GM23338 (cell line): ENCODE measurements at regions not wholly inside any gene's neighbourhood (a gene's known extent, or its start where the extent isn't known, plus 50 kb on each side); places are given as distances from the start of the nearest gene placed in this dataset.
"Not testable (repeated sequence)": the region's sequence is repeated elsewhere in the genome, so short reads cannot be mapped to it uniquely, and the experiment has no call there.

Source experiments
- ATAC-seq: fragments of 200-7000 bp; cut with Tn5 transposase; 3 replicates; pipeline ENCODE4 v1.9.1; 2020
- DNase-seq: peaks from one replicate; pipeline ENCODE4 v3.0.0-alpha.2; 2015; ENCODE audit warnings: low spot score
- H2AFZ ChIP-seq: fragments of 200-600 bp; sonication (generic); 2 replicates; pipeline ENCODE4 v1.8.0; 2016; ENCODE audit warnings: antibody characterized with exemption, mild to moderate bottlenecking, moderate library complexity
- H3F3A ChIP-seq: fragments of 200-600 bp; sonication (generic); replicated peaks from 2 replicates; pipeline ENCODE4 v1.8.0; 2017; ENCODE audit warnings: antibody characterized with exemption, mixed run types, low read depth
- H3K27ac ChIP-seq: fragments of 200-600 bp; sonication (generic); 2 replicates; pipeline ENCODE4 v1.6.1; 2016; ENCODE audit warnings: low read depth
- H3K27me3 ChIP-seq: fragments of 200-600 bp; sonication (generic); 2 replicates; pipeline ENCODE4 v1.8.0; 2016; ENCODE audit warnings: mild to moderate bottlenecking, mixed run types, moderate library complexity; ENCODE audit not compliant: insufficient read depth
- H3K36me3 ChIP-seq: fragments of 200-600 bp; sonication (generic); 2 replicates; pipeline ENCODE4 v1.8.0; 2016; ENCODE audit warnings: mild to moderate bottlenecking; ENCODE audit not compliant: insufficient read depth
- H3K4me1 ChIP-seq: fragments of 200-600 bp; sonication (generic); 2 replicates; pipeline ENCODE4 v1.8.0; 2016; ENCODE audit warnings: mild to moderate bottlenecking, moderate library complexity; ENCODE audit not compliant: insufficient read depth
- H3K4me2 ChIP-seq: fragments of 200-600 bp; sonication (generic); 2 replicates; pipeline ENCODE4 v1.7.1; 2017; ENCODE audit warnings: mixed run types
- H3K4me3 ChIP-seq: fragments of 200-600 bp; sonication (generic); 2 replicates; pipeline ENCODE4 v1.6.1; 2016; ENCODE audit warnings: mixed run types
- H3K79me2 ChIP-seq: fragments of 200-600 bp; sonication (generic); replicated peaks from 2 replicates; pipeline ENCODE4 v1.8.0; 2017; ENCODE audit warnings: mild to moderate bottlenecking; ENCODE audit not compliant: insufficient read depth
- H3K9me2 ChIP-seq: fragments of 200-600 bp; sonication (generic); 2 replicates; pipeline ENCODE4 v1.8.0; 2017; ENCODE audit not compliant: insufficient read depth
- H4K20me1 ChIP-seq: fragments of 200-600 bp; sonication (generic); replicated peaks from 2 replicates; pipeline ENCODE4 v1.8.0; 2017; ENCODE audit warnings: mild to moderate bottlenecking; ENCODE audit not compliant: insufficient read depth
- H3K27ac Mint-ChIP-seq: 2 replicates; pipeline ENCODE4 v1.8.0; 2020; ENCODE audit warnings: inconsistent platforms, mild to moderate bottlenecking, moderate library complexity, mixed read lengths
- H3K27me3 Mint-ChIP-seq: 3 replicates; pipeline ENCODE4 v1.8.0; 2022; ENCODE audit warnings: low read depth, mild to moderate bottlenecking, moderate library complexity, mixed read lengths, inconsistent platforms; ENCODE audit not compliant: insufficient read depth, poor library complexity
- H3K36me3 Mint-ChIP-seq: 3 replicates; pipeline ENCODE4 v1.8.0; 2021; ENCODE audit warnings: low read depth, mild to moderate bottlenecking, inconsistent platforms, moderate library complexity, mixed read lengths
- H3K4me1 Mint-ChIP-seq: 3 replicates; pipeline ENCODE4 v1.8.0; 2020; ENCODE audit warnings: mild to moderate bottlenecking, inconsistent platforms, mixed read lengths
- H3K4me3 Mint-ChIP-seq: 3 replicates; pipeline ENCODE4 v1.8.0; 2021; ENCODE audit warnings: moderate library complexity, mild to moderate bottlenecking, inconsistent platforms, mixed read lengths
- H3K9me3 Mint-ChIP-seq: 3 replicates; pipeline ENCODE4 v1.8.0; 2020; ENCODE audit warnings: moderate library complexity, mild to moderate bottlenecking, inconsistent platforms, mixed read lengths
- CREB1 ChIP-seq: fragments of 250-450 bp; sonication (Bioruptor Pico); IDR thresholded peaks from 2 replicates; pipeline ENCODE4 v1.5.0; 2020; ENCODE audit warnings: low read depth, mild to moderate bottlenecking, moderate library complexity
- EZH2phosphoT487 ChIP-seq: fragments of 200-600 bp; sonication (generic); IDR thresholded peaks from one replicate; pipeline ENCODE4 v1.8.1; 2018; ENCODE audit warnings: antibody characterized with exemption; ENCODE audit not compliant: unreplicated experiment
- NANOG ChIP-seq: IDR thresholded peaks from 2 replicates; pipeline ENCODE4 v1.6.1; 2016; ENCODE audit warnings: antibody characterized with exemption, borderline replicate concordance
- TF ChIP-seq, protein P1 (sequence below), 2 experiments: fragments of 200-600 bp in 1 of 2; sonication (generic) in 1 of 2; conservative IDR thresholded peaks; 2 replicates each; pipeline versions ENCODE4 v1.5.1 to v1.6.1; 2016 to 2017; ENCODE audit warnings: antibody characterized with exemption in 2 of 2, low read depth in 2 of 2, mild to moderate bottlenecking in 2 of 2, moderate library complexity in 1 of 2

DNA sequence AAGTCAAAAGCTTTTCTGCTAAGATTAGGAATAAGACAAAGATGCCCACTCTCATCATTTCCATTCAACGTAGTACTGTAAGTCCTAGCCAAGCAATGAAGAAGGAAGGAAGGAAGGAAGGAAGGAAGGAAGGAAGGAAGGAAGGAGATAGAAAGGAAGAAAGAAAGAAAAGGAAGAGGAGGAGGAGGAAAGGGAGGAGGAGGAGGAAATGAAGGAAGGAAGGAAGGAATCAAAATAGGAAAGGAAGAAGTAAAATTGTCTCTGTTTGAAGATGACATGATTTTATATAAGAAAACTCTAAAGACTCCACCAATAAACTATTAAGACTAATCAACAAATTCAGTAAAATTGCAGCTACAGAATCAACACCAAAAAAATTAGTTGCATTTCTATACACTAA, 66.0 kb upstream of the DHRS4 start (continued):
- TF ChIP-seq, protein P1, sequence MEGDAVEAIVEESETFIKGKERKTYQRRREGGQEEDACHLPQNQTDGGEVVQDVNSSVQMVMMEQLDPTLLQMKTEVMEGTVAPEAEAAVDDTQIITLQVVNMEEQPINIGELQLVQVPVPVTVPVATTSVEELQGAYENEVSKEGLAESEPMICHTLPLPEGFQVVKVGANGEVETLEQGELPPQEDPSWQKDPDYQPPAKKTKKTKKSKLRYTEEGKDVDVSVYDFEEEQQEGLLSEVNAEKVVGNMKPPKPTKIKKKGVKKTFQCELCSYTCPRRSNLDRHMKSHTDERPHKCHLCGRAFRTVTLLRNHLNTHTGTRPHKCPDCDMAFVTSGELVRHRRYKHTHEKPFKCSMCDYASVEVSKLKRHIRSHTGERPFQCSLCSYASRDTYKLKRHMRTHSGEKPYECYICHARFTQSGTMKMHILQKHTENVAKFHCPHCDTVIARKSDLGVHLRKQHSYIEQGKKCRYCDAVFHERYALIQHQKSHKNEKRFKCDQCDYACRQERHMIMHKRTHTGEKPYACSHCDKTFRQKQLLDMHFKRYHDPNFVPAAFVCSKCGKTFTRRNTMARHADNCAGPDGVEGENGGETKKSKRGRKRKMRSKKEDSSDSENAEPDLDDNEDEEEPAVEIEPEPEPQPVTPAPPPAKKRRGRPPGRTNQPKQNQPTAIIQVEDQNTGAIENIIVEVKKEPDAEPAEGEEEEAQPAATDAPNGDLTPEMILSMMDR (conservative IDR thresholded peaks at IDR 0.05; ENCODE audit: low read depth in 2 of 2): no peak
- TF ChIP-seq NANOG: no peak

DNA sequence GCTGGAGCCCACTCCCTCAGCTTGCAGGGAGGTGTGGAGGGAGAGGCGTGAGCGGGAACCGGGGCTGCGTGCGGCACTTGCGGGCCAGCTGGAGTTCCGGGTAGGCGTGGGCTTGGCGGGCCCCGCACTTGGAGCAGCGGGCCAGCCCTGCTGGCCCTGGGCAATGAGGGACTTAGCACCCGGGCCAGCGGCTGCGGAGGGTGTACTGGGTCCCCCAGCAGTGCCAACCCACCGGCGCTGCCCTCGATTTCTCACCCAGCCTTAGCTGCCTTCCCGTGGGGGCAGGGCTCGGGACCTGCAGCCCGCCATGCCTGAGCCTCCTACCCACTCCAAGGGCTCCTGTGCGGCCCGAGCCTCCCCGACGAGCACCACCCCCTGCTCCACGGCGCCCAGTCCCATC, 61.9 kb upstream of the DHRS4 start:
- not testable (repeated sequence) for ATAC-seq, H3K4me3 Mint-ChIP-seq

DNA sequence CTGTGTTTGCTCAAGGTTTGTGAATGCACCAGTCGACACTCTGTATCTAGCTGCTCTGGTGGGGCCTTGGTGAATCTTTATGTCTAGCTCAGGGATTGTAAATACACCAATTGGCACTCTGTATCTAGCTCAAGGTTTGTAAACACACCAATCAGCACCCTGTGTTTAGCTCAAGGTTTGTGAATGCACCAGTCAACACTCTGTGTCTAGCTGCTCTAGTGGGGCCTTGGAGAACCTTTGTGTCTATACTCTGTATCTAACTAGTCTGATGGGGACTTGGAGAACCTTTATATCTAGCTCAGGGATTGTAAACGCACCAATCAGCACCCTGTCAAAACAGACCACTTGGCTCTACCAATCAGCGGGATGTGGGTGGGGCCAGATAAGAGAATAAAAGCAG, 61.3 kb upstream of the DHRS4 start:
- not testable (repeated sequence) for H3K27ac ChIP-seq, H3K27ac Mint-ChIP-seq, H3K27me3 Mint-ChIP-seq, H2AFZ ChIP-seq, H3K36me3 ChIP-seq, H3K36me3 Mint-ChIP-seq, H3K79me2 ChIP-seq, H3K4me3 Mint-ChIP-seq, H3K4me1 Mint-ChIP-seq, H3K9me2 ChIP-seq, H4K20me1 ChIP-seq, DNase-seq, ATAC-seq, H3K4me2 ChIP-seq, H3K4me1 ChIP-seq, H3K27me3 ChIP-seq, H3K4me3 ChIP-seq, H3F3A ChIP-seq
- peaks cover 21% of the 10 kb centered on the region for H3K9me3 Mint-ChIP-seq

More for the DNA sequence above, 61.9 kb upstream of the DHRS4 start:
- H2AFZ ChIP-seq, H3K4me1 Mint-ChIP-seq, DNase-seq, H4K20me1 ChIP-seq, H3K27me3 ChIP-seq, H3K36me3 ChIP-seq, H3K27ac ChIP-seq, H3K4me2 ChIP-seq, H3K4me1 ChIP-seq, H3K36me3 Mint-ChIP-seq, H3K27ac Mint-ChIP-seq, H3K9me2 ChIP-seq, H3K4me3 ChIP-seq, H3K27me3 Mint-ChIP-seq, H3K79me2 ChIP-seq, H3F3A ChIP-seq: not testable (repeated sequence)
- H3K9me3 Mint-ChIP-seq: peaks cover 20% of the 10 kb centered on the region

DNA sequence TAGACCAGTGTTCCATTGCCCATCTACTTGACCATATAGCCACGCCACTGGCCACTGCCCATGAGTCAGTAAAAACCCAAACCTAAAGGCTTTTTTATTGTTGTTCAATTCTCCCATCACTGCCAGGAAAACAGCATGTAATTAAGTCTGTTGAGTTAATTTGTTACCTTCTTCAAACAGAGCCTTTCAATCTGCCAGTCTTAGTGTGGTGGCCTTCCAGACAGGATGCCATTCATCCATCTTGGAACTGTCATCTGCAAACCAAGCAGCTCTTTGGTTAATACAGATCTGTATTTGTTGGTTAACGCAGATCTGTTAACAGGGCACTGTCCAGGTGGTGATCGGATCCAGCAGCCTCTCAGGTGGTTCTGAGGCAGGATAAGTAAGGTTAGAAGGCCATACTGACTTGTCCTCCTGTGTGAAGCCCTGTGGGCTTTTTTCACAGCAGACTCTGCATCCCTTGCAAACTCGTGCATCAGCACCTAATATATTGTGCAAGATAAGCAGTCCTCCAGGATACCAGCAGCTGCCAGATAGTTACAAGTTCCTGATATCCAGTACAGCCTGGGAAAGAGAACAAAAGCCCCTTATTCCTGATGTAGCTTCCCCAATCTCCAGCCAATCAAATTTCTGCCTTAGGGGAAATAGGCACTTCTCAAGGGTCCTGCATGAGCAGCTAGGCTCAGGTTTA, 59.1 kb upstream of the DHRS4 start:
- Histone ChIP-seq H2AFZ (no peak overlapping the region), H3K27ac (no peak overlapping the region), H3K4me1 (no peaks in the 10 kb centered on the region), H3K4me2 (no peak overlapping the region), H3F3A (no peaks in the 10 kb centered on the region), H3K79me2 (no peaks in the 10 kb centered on the region), H4K20me1 (no peaks in the 10 kb centered on the region), H3K27me3 (no peaks in the 10 kb centered on the region), H3K36me3 (no peaks in the 10 kb centered on the region), H3K4me3 (no peak overlapping the region), H3K9me2 (no peaks in the 10 kb centered on the region)
- H3K4me1 Mint-ChIP-seq: no peaks in the 10 kb centered on the region
- ATAC-seq: no peak
- no peak for DNase-seq
- no peaks in the 10 kb centered on the region for H3K27me3 Mint-ChIP-seq
- H3K9me3 Mint-ChIP-seq: peaks cover 26% of the 10 kb centered on the region
- H3K27ac Mint-ChIP-seq: no peak overlapping the region
- H3K4me3 Mint-ChIP-seq: no peak overlapping the region
- H3K36me3 Mint-ChIP-seq: peaks cover 12% of the 10 kb centered on the region; the same call in 2 of the 3 replicates
- TF ChIP-seq CREB1 (CRISPR knock-in tag): no peak
- TF ChIP-seq, protein P1 (conservative IDR thresholded peaks at IDR 0.05; ENCODE audit: low read depth in 2 of 2): no peak
- no peak for TF ChIP-seq EZH2phosphoT487
